ENCODE measurements at regions not wholly inside any gene's neighbourhood (a gene's known extent, or its start where the extent isn't known, plus 50 kb on each side); places are given as distances from the start of the nearest gene placed in this dataset.

DNA sequence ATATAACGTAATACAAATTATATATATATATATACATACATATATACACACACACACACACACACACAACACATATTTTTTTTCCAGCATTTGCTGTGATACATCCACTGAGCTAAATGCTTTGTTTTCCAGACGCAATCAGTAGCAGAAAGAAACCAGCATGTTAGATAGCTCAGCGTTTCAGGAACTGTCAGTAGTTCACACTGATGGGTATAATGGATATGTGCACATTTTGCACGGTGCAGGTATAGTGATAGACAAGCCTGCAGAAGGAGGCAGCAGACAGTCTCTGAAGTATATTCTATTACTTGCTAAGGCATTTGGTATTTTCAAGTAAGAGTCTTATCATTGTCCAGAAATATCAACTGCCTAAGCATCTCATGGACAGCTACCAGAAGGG, 741.6 kb upstream of the HS3ST1 start:
- peaks cover 76% of the 10 kb centered on the region for H3K9me3 ChIP-seq (ENCODE audit: low read length)
- no peak overlapping the region for H3K9ac ChIP-seq (ENCODE audit: insufficient read depth, low read depth, low read length)
- H3K4me1 ChIP-seq (ENCODE audit: insufficient read depth, low read length) = no peaks in the 10 kb centered on the region
- no peak overlapping the region for H3K27ac ChIP-seq (ENCODE audit: extremely low read length, insufficient read depth, low read length)
- FAIRE-seq (no peak), DNase-seq (ENCODE audit: low spot score) (no peak), ATAC-seq (no peak)
- ChIA-PET CTCF (ENCODE audit: low intra/inter-chr PET ratio, low total read pairs) (no interaction called here), POLR2A (no interaction called here)
- TF ChIP-seq, protein P1, sequence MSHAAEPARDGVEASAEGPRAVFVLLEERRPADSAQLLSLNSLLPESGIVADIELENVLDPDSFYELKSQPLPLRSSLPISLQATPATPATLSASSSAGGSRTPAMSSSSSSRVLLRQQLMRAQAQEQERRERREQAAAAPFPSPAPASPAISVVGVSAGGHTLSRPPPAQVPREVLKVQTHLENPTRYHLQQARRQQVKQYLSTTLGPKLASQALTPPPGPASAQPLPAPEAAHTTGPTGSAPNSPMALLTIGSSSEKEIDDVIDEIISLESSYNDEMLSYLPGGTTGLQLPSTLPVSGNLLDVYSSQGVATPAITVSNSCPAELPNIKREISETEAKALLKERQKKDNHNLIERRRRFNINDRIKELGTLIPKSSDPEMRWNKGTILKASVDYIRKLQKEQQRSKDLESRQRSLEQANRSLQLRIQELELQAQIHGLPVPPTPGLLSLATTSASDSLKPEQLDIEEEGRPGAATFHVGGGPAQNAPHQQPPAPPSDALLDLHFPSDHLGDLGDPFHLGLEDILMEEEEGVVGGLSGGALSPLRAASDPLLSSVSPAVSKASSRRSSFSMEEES (CRISPR knock-in tag; IDR thresholded peaks at IDR 0.05) = no peak
- no peak for TF ChIP-seq RBM39 (IDR thresholded peaks at IDR 0.05; ENCODE audit: low read depth, low read length, poor library complexity, severe bottlenecking)
- TF ChIP-seq MXD1 (CRISPR knock-in tag; IDR thresholded peaks at IDR 0.05) = no peak
- no peak for TF ChIP-seq RORA (CRISPR knock-in tag; IDR thresholded peaks at IDR 0.05)
- TF ChIP-seq ZNF879 (CRISPR knock-in tag; IDR thresholded peaks at IDR 0.05) = no peak
- TF ChIP-seq, protein P2, sequence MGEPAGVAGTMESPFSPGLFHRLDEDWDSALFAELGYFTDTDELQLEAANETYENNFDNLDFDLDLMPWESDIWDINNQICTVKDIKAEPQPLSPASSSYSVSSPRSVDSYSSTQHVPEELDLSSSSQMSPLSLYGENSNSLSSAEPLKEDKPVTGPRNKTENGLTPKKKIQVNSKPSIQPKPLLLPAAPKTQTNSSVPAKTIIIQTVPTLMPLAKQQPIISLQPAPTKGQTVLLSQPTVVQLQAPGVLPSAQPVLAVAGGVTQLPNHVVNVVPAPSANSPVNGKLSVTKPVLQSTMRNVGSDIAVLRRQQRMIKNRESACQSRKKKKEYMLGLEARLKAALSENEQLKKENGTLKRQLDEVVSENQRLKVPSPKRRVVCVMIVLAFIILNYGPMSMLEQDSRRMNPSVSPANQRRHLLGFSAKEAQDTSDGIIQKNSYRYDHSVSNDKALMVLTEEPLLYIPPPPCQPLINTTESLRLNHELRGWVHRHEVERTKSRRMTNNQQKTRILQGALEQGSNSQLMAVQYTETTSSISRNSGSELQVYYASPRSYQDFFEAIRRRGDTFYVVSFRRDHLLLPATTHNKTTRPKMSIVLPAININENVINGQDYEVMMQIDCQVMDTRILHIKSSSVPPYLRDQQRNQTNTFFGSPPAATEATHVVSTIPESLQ (CRISPR knock-in tag; conservative IDR thresholded peaks at IDR 0.05) = no peak
- no peak for TF ChIP-seq ZNF891 (CRISPR knock-in tag; IDR thresholded peaks at IDR 0.05)
- TF ChIP-seq, protein P3, sequence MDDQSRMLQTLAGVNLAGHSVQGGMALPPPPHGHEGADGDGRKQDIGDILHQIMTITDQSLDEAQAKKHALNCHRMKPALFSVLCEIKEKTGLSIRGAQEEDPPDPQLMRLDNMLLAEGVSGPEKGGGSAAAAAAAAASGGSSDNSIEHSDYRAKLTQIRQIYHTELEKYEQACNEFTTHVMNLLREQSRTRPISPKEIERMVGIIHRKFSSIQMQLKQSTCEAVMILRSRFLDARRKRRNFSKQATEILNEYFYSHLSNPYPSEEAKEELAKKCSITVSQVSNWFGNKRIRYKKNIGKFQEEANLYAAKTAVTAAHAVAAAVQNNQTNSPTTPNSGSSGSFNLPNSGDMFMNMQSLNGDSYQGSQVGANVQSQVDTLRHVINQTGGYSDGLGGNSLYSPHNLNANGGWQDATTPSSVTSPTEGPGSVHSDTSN (CRISPR knock-in tag; IDR thresholded peaks at IDR 0.05; ENCODE audit: borderline replicate concordance) = no peak
- TF ChIP-seq WIZ (CRISPR knock-in tag; IDR thresholded peaks at IDR 0.05) = no peak
- no peak for TF ChIP-seq ZBTB21 (CRISPR knock-in tag; IDR thresholded peaks at IDR 0.05)
- TF ChIP-seq JUNB (CRISPR knock-in tag; IDR thresholded peaks at IDR 0.05; ENCODE audit: borderline replicate concordance) = no peak
- no peaks in the 10 kb centered on the region for H3K36me3 ChIP-seq (replicated peaks in 1 of 2; ENCODE audit: control insufficient read depth in 1 of 2, insufficient read depth in 2 of 2, low read length in 2 of 2)
- no peaks in the 10 kb centered on the region for H4K20me1 ChIP-seq (ENCODE audit: insufficient read depth, low read length)
- no peak overlapping the region for H3K4me2 ChIP-seq (ENCODE audit: low read depth, low read length)
- H3K27me3 ChIP-seq (ENCODE audit: control insufficient read depth in 1 of 2, insufficient read depth in 2 of 2, low read length in 2 of 2) = no peaks in the 10 kb centered on the region; a peak in 1 of 5 replicates
- no peak overlapping the region for H2AFZ ChIP-seq (ENCODE audit: low read length)
- intact Hi-C loops (cut with micrococcal nuclease; ENCODE audit: unreplicated experiment) (no loop called here), in situ Hi-C loops (cut with HindIII; ENCODE audit: extremely low pct_ligation_motif_present, low pct_unique_long_range_greater_than_20kb) (no loop called here)
- no peak overlapping the region for H3K4me3 ChIP-seq (replicated peaks in 1 of 3; ENCODE audit: insufficient read depth in 1 of 3, low read depth in 2 of 3, low read length in 3 of 3)
- H3K79me2 ChIP-seq (ENCODE audit: insufficient read depth, low read length) = no peaks in the 10 kb centered on the region
- BruUV-seq (replicated peaks) = no TSS peak
- WGBS (ENCODE audit: low lambda C conversion rate) = 2% methylated on average over 4 of the region's 4 CpGs

Data from HepG2 (cell line).